Lung (tissue), 11 donors: ENCODE measurements at regions not wholly inside any gene's neighbourhood (a gene's known extent, or its start where the extent isn't known, plus 50 kb on each side); places are given as distances from the start of the nearest gene placed in this dataset.

ENCODE experiments used
- ATAC-seq: fragments of 200-7000 bp; cut with Tn5 transposase; one replicate; pipeline ENCODE4 v1.9.1; 2020; ENCODE audit warnings: moderate number of reproducible peaks; ENCODE audit not compliant: insufficient read depth, low FRiP score
- DNase-seq, 3 donors: peaks; one replicate each; pipeline ENCODE4 v3.0.0-alpha.2; 2013 to 2017
- H3K27ac ChIP-seq, 2 donors: one replicate each; pipeline ENCODE4 v1.5.1; 2013; ENCODE audit warnings: mild to moderate bottlenecking in 2 of 2, moderate library complexity in 2 of 2, control low read depth in 1 of 2, inconsistent platforms in 1 of 2, low read depth in 1 of 2, low read length in 1 of 2
- H3K27me3 ChIP-seq, 3 donors: one replicate each; pipeline ENCODE4 v1.5.1; 2013; ENCODE audit warnings: low read length in 2 of 3; ENCODE audit not compliant: control insufficient read depth in 3 of 3, insufficient read depth in 3 of 3
- H3K36me3 ChIP-seq, 4 donors: one replicate each; pipeline ENCODE4 v1.5.1; 2013; ENCODE audit warnings: low read length in 4 of 4, mild to moderate bottlenecking in 1 of 4, moderate library complexity in 1 of 4; ENCODE audit not compliant: control insufficient read depth in 4 of 4, insufficient read depth in 4 of 4
- H3K4me1 ChIP-seq, 5 donors: one replicate each; pipeline ENCODE4 v1.5.1; 2013; ENCODE audit warnings: low read length in 5 of 5, mild to moderate bottlenecking in 2 of 5, moderate library complexity in 1 of 5; ENCODE audit not compliant: control insufficient read depth in 5 of 5, insufficient read depth in 5 of 5
- H3K4me3 ChIP-seq: one replicate; pipeline ENCODE4 v1.5.1; 2013; ENCODE audit warnings: mild to moderate bottlenecking, control low read depth, moderate library complexity
- H3K9ac ChIP-seq, 2 donors: one replicate each; pipeline ENCODE4 v1.5.1; 2013; ENCODE audit warnings: low read length in 2 of 2, control low read depth in 1 of 2; ENCODE audit not compliant: insufficient read depth in 1 of 2
- H3K9me3 ChIP-seq, 4 donors: one replicate each; pipeline ENCODE4 v1.5.1; 2013; ENCODE audit warnings: low read length in 3 of 4, mild to moderate bottlenecking in 1 of 4, moderate library complexity in 1 of 4; ENCODE audit not compliant: control insufficient read depth in 4 of 4, insufficient read depth in 3 of 4
- WGBS, 2 donors: extraction: QIAGEN DNeasy Blood & Tissue Kit; methylation state at CpG; one replicate each; pipeline ENCODE4 v1.1.7; 2013; 5-methylcytosine and 5-hydroxymethylcytosine counted together
- TF ChIP-seq, protein P1 (sequence below): IDR thresholded peaks from 2 replicates; pipeline ENCODE4 v1.5.1; 2012; ENCODE audit warnings: mild to moderate bottlenecking; ENCODE audit errors: control extremely low read depth, extremely low read depth
- donor health status: control.
- donor health status: control.
- donor health status: Bipolar disorder and iron deficiency.
- donor health status: healthy.
- donor health status: DM: yes; HTN: yes; CAD: no.

DNA sequence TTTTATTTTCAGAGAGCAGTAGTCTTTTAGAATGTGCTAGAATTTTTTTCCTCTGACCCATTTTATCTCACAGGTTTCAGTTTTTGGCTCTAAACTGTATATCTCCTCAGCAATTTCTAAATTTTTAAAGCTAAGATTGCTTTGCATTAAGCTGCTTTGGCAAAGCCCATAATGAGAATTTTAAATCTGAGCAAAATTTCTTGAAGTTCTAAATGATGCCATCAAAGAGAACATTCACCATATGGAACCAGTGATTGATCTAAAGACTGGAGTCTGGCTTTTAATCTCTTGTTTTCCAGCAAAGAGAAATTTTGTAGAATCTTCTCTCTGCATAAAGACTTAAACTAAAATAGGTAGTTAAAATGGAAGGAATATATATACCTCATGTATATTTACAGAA lies 313.6 kb downstream of the TBC1D32 start:
- DNase-seq (no peak), ATAC-seq (no peak)
- no peaks in the 10 kb centered on the region for H3K36me3 ChIP-seq
- H3K4me3 ChIP-seq: no peak overlapping the region
- no peak overlapping the region for H3K9ac ChIP-seq
- peaks cover 0 to 2% (median 0%) of the 10 kb centered on the region in 4 donors for H3K9me3 ChIP-seq
- H3K27me3 ChIP-seq: no peaks in the 10 kb centered on the region
- TF ChIP-seq, protein P1, sequence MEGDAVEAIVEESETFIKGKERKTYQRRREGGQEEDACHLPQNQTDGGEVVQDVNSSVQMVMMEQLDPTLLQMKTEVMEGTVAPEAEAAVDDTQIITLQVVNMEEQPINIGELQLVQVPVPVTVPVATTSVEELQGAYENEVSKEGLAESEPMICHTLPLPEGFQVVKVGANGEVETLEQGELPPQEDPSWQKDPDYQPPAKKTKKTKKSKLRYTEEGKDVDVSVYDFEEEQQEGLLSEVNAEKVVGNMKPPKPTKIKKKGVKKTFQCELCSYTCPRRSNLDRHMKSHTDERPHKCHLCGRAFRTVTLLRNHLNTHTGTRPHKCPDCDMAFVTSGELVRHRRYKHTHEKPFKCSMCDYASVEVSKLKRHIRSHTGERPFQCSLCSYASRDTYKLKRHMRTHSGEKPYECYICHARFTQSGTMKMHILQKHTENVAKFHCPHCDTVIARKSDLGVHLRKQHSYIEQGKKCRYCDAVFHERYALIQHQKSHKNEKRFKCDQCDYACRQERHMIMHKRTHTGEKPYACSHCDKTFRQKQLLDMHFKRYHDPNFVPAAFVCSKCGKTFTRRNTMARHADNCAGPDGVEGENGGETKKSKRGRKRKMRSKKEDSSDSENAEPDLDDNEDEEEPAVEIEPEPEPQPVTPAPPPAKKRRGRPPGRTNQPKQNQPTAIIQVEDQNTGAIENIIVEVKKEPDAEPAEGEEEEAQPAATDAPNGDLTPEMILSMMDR: no peak
- H3K4me1 ChIP-seq: no peaks in the 10 kb centered on the region
- H3K27ac ChIP-seq: no peak overlapping the region

DNA sequence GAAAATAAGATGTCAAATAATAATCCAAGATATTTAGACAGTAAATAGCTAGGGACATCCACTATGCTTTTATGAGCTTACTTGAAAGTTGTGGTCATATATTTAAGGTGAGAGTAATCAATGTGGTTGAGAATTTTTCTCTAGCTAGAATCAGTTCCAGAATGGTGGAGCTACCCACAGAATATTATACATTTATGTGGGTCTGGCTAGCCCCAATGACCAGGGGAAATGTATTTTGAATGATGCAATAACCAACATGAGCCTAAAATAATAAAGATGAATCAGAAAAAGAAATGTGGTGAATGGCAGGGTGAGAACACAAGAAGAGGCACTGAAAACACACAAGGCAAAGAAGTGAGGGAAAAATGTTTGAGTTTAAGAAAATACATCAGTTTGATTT lies 325.7 kb downstream of the TBC1D32 start:
- Histone ChIP-seq H3K9ac (no peak overlapping the region), H3K27me3 (no peaks in the 10 kb centered on the region), H3K4me3 (no peak overlapping the region), H3K36me3 (no peaks in the 10 kb centered on the region), H3K9me3 (no peaks in the 10 kb centered on the region), H3K27ac (no peak overlapping the region), H3K4me1 (no peaks in the 10 kb centered on the region)
- no peak for ATAC-seq
- DNase-seq: no peak
- TF ChIP-seq, protein P1: no peak

DNA sequence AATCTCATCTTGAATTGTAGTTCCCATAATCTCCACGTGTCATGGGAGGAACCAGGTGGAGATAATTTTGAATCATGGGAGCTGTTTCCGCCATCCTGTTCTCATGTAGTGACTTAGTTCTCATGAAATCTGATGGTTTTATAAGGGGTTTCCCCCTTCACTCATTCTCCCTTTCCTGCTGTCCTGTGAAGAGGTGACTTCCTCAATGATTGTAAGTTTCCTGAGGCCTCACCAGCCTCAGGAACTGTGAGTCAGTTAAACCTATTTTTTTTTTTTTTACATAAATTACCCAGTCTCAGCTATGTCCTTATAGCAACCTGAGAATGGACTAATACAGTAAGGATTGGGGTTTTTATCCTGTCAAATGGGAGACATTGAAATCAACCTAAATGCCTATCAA lies 328.3 kb downstream of the TBC1D32 start:
- Histone ChIP-seq H3K27ac (no peak overlapping the region), H3K36me3 (no peaks in the 10 kb centered on the region), H3K27me3 (no peaks in the 10 kb centered on the region), H3K9me3 (no peaks in the 10 kb centered on the region), H3K9ac (no peak overlapping the region), H3K4me3 (no peak overlapping the region), H3K4me1 (no peaks in the 10 kb centered on the region)
- 74 to 85% methylated on average over 2 of the region's 2 CpGs for WGBS, 2 donors
- DNase-seq (no peak), ATAC-seq (no peak)
- TF ChIP-seq, protein P1: no peak

DNA sequence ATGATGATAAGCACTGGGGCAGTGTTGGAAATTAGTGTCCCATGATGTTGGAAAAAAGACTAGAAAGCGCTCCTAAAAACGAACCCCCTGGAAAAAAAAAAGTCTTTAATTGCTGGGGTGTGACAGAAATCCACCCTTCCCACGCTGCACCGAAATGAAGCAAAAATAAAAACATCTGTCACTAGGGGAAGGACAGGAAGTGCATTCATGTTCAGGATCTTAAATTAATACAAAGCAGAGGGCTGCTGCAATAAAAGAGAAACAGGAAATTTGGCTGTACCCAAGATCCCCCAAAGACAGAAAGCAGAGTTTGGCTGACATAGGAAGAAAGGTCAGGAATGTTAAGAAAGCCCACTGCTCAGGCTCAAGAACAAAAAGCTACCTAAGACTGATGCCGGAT lies 333.9 kb downstream of the TBC1D32 start:
- no peak for DNase-seq
- Histone ChIP-seq H3K9ac (no peak overlapping the region), H3K27ac (no peak overlapping the region), H3K4me3 (no peak overlapping the region), H3K27me3 (no peaks in the 10 kb centered on the region), H3K4me1 (no peaks in the 10 kb centered on the region), H3K36me3 (no peaks in the 10 kb centered on the region), H3K9me3 (no peaks in the 10 kb centered on the region)
- WGBS, 2 donors: 53 to 55% methylated on average over 5 of the region's 5 CpGs
- TF ChIP-seq, protein P1: no peak
- no peak for ATAC-seq
